Liver (tissue), 8 donors: ENCODE measurements at regions not wholly inside any gene's neighbourhood (a gene's known extent, or its start where the extent isn't known, plus 50 kb on each side); places are given as distances from the start of the nearest gene placed in this dataset.

ENCODE experiments used
- DNase-seq: peaks from one replicate; pipeline ENCODE4 v3.0.0-alpha.2; 2017; ENCODE audit warnings: low spot score
- H3K27ac ChIP-seq, 2 donors: one replicate each; pipeline ENCODE4 v1.7.0; 2013; ENCODE audit warnings: inconsistent platforms in 2 of 2, low read length in 2 of 2, control low read depth in 1 of 2, low read depth in 1 of 2, mild to moderate bottlenecking in 1 of 2
- H3K27me3 ChIP-seq, 4 donors: one replicate each; pipeline versions ENCODE4 v1.6.1 to v1.7.0; 2013; ENCODE audit warnings: low read length in 3 of 4, inconsistent platforms in 1 of 4, mild to moderate bottlenecking in 1 of 4, moderate library complexity in 1 of 4; ENCODE audit not compliant: control insufficient read depth in 4 of 4, insufficient read depth in 4 of 4
- H3K36me3 ChIP-seq, 4 donors: one replicate each; pipeline versions ENCODE4 v1.6.1 to v1.7.0; 2013; ENCODE audit warnings: low read length in 3 of 4, mild to moderate bottlenecking in 3 of 4, low read depth in 1 of 4, moderate library complexity in 1 of 4; ENCODE audit not compliant: control insufficient read depth in 4 of 4, insufficient read depth in 3 of 4
- H3K4me1 ChIP-seq, 4 donors: one replicate each; pipeline versions ENCODE4 v1.6.1 to v1.7.0; 2013; ENCODE audit warnings: low read length in 3 of 4, mild to moderate bottlenecking in 3 of 4, moderate library complexity in 1 of 4; ENCODE audit not compliant: control insufficient read depth in 4 of 4, insufficient read depth in 4 of 4
- H3K4me3 ChIP-seq, 3 donors: one replicate each; pipeline versions ENCODE4 v1.6.1 to v1.7.0; 2013; ENCODE audit warnings: low read length in 3 of 3, control low read depth in 1 of 3, low read depth in 1 of 3, mild to moderate bottlenecking in 1 of 3
- H3K9ac ChIP-seq, 2 donors: one replicate each; pipeline ENCODE4 v1.7.0; 2013; ENCODE audit warnings: low read length in 2 of 2, mild to moderate bottlenecking in 2 of 2, moderate library complexity in 2 of 2, control low read depth in 1 of 2, low read depth in 1 of 2
- H3K9me3 ChIP-seq, 4 donors: one replicate each; pipeline versions ENCODE4 v1.6.1 to v1.7.0; 2013; ENCODE audit warnings: low read length in 3 of 4; ENCODE audit not compliant: control insufficient read depth in 4 of 4
- EGR1 ChIP-seq, 2 donors: IDR thresholded peaks; 2 replicates each; pipeline ENCODE4 v1.6.1; 2016 to 2018; ENCODE audit warnings: antibody characterized with exemption in 2 of 2, low read depth in 2 of 2
- FOXA1 ChIP-seq: IDR thresholded peaks from 2 replicates; pipeline ENCODE4 v1.6.1; 2016; ENCODE audit warnings: antibody characterized with exemption
- FOXA2 ChIP-seq: IDR thresholded peaks from 2 replicates; pipeline ENCODE4 v1.6.1; 2016; ENCODE audit warnings: antibody characterized with exemption
- GABPA ChIP-seq, 2 donors: IDR thresholded peaks in 1 of 2; conservative IDR thresholded peaks in 1 of 2; 2 replicates each; pipeline ENCODE4 v1.6.1; 2016; ENCODE audit warnings: antibody characterized with exemption in 2 of 2, mild to moderate bottlenecking in 1 of 2, moderate library complexity in 1 of 2
- HNF4A ChIP-seq, 2 donors: conservative IDR thresholded peaks; 2 replicates each; pipeline ENCODE4 v1.6.1; 2016; ENCODE audit warnings: antibody characterized with exemption in 2 of 2, mild to moderate bottlenecking in 2 of 2
- HNF4G ChIP-seq: IDR thresholded peaks from 2 replicates; pipeline ENCODE4 v1.6.1; 2016; ENCODE audit warnings: antibody characterized with exemption
- NR2F2 ChIP-seq: IDR thresholded peaks from 2 replicates; pipeline ENCODE4 v1.6.1; 2016; ENCODE audit warnings: antibody characterized with exemption
- RAD21 ChIP-seq, 2 donors: IDR thresholded peaks; 2 replicates each; pipeline ENCODE4 v1.6.1; 2016; ENCODE audit warnings: antibody characterized with exemption in 2 of 2, mild to moderate bottlenecking in 2 of 2
- RXRA ChIP-seq, 2 donors: IDR thresholded peaks; 2 replicates each; pipeline ENCODE4 v1.6.1; 2017 to 2018; ENCODE audit warnings: antibody characterized with exemption in 2 of 2, mild to moderate bottlenecking in 1 of 2
- TAF1 ChIP-seq: conservative IDR thresholded peaks from 2 replicates; pipeline ENCODE4 v1.6.1; 2016; ENCODE audit warnings: antibody characterized with exemption, mild to moderate bottlenecking
- YY1 ChIP-seq: IDR thresholded peaks from 2 replicates; pipeline ENCODE4 v1.6.1; 2016; ENCODE audit warnings: antibody characterized with exemption, mild to moderate bottlenecking
- WGBS: extraction: QIAGEN DNeasy Blood & Tissue Kit; methylation state at CpG from one replicate; pipeline ENCODE4 v1.1.7; 2013; 5-methylcytosine and 5-hydroxymethylcytosine counted together
- TF ChIP-seq, protein P1 (sequence below): IDR thresholded peaks from 2 replicates; pipeline ENCODE4 v1.6.1; 2016; ENCODE audit warnings: antibody characterized with exemption
- TF ChIP-seq, protein P2 (sequence below): IDR thresholded peaks from 2 replicates; pipeline ENCODE4 v1.6.1; 2016; ENCODE audit warnings: antibody characterized with exemption, mild to moderate bottlenecking
- TF ChIP-seq, protein P3 (sequence below): IDR thresholded peaks from 2 replicates; pipeline ENCODE4 v1.6.1; 2016; ENCODE audit warnings: antibody characterized with exemption
- TF ChIP-seq, protein P4 (sequence below): IDR thresholded peaks from 2 replicates; pipeline ENCODE4 v1.6.1; 2016; ENCODE audit warnings: antibody characterized with exemption
- TF ChIP-seq, protein P5 (sequence below): fragments of 150-350 bp; IDR thresholded peaks from 2 replicates; pipeline ENCODE4 v1.5.1; 2017; ENCODE audit warnings: improper control_type of control experiment, low read depth, low read length; ENCODE audit not compliant: missing input control
- donor health status: healthy.
- donor health status: healthy.
- donor health status: healthy.
- donor health status: healthy.
- donor health status: healthy.

DNA sequence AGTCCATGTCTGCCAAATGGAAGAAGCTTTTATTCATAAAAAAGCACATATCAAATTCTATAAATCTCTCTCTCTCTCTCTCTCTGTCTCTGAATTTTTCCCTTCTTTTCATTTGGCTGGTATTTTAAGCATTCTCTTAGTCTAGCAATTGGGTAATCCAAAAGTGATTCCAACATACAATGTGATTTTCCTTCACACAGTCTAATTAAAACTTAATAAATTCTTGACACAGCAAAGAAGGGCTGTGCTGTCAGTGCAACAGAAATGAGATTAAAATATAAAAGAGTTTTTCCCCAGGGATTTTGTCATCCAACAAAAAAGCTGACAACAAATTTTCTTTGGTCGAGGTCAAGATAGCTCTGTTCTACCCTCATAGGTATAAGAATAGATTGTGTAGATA is 216.9 kb downstream of the CENPC start (continued):
- TF ChIP-seq, protein P1, sequence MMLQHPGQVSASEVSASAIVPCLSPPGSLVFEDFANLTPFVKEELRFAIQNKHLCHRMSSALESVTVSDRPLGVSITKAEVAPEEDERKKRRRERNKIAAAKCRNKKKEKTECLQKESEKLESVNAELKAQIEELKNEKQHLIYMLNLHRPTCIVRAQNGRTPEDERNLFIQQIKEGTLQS, result no peak
- no peak for TF ChIP-seq GABPA (IDR thresholded peaks at IDR 0.05 in 1 of 2, conservative IDR thresholded peaks at IDR 0.05 in 1 of 2)
- TF ChIP-seq EGR1 (IDR thresholded peaks at IDR 0.05; ENCODE audit: low read depth in 2 of 2), result no peak
- no peak for TF ChIP-seq HNF4G

DNA sequence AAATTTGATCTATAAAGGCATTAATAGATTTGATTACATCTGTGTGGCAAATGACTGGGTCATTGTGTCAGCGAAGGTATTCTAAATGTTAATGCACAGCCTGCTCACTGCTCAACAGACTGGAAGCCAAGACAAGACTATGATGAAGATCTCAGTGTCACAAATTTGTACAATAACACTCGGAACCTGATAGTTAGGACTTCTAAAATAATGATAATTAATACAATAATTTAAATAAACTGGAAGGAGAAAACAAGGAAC is 217.4 kb downstream of the CENPC start:
- no peak overlapping the region for H3K9ac ChIP-seq
- DNase-seq, result no peak
- H3K27ac ChIP-seq, result no peak overlapping the region
- peaks cover 0 to 4% (median under 1%) of the 10 kb centered on the region in 4 donors for H3K27me3 ChIP-seq
- no peaks in the 10 kb centered on the region for H3K9me3 ChIP-seq
- WGBS, result 39% methylated on average over 2 of the region's 2 CpGs
- TF ChIP-seq FOXA1 (no peak), FOXA2 (no peak), HNF4A (conservative IDR thresholded peaks at IDR 0.05) (no peak), EGR1 (IDR thresholded peaks at IDR 0.05; ENCODE audit: low read depth in 2 of 2) (no peak)
- TF ChIP-seq, protein P2, sequence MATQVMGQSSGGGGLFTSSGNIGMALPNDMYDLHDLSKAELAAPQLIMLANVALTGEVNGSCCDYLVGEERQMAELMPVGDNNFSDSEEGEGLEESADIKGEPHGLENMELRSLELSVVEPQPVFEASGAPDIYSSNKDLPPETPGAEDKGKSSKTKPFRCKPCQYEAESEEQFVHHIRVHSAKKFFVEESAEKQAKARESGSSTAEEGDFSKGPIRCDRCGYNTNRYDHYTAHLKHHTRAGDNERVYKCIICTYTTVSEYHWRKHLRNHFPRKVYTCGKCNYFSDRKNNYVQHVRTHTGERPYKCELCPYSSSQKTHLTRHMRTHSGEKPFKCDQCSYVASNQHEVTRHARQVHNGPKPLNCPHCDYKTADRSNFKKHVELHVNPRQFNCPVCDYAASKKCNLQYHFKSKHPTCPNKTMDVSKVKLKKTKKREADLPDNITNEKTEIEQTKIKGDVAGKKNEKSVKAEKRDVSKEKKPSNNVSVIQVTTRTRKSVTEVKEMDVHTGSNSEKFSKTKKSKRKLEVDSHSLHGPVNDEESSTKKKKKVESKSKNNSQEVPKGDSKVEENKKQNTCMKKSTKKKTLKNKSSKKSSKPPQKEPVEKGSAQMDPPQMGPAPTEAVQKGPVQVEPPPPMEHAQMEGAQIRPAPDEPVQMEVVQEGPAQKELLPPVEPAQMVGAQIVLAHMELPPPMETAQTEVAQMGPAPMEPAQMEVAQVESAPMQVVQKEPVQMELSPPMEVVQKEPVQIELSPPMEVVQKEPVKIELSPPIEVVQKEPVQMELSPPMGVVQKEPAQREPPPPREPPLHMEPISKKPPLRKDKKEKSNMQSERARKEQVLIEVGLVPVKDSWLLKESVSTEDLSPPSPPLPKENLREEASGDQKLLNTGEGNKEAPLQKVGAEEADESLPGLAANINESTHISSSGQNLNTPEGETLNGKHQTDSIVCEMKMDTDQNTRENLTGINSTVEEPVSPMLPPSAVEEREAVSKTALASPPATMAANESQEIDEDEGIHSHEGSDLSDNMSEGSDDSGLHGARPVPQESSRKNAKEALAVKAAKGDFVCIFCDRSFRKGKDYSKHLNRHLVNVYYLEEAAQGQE, result no peak
- no peak overlapping the region for H3K4me3 ChIP-seq
- H3K4me1 ChIP-seq, result peaks cover 0 to 2% (median 0%) of the 10 kb centered on the region in 4 donors
- H3K36me3 ChIP-seq, result no peaks in the 10 kb centered on the region

DNA sequence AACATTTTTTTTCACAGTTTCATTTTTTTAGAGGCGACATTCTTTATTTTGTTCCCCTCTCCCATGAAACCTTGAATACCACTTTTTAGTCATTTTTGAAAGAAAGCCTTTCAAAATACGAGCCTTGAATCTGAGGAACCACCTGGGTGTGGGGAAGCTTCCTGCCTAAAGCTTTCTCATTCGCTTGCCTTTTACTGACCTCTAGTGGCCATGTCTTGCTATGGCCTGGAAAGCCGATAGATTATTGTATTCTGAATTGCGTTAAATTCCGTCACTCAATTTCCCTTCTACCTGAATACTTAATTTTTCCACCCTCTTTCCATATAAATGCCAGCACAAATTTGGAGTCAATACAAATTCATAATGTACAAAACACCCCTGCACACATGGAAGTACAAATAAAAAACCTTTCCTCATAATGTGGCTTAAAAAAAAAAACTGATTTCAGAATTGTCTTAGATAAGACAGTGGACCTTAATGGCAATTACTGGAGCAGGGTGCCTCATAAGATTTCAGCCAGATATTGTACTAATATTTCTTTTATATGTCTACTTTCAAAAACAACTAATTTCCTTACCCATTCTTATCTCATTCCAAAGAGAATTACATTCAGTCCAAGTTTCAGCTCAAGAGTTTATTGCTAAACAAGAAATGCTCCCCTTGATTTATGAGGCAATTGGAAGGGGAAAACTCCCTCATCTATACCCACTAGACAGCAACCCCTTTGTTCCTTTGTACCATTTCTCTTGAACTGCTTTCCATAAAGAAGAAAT is 217.9 kb downstream of the CENPC start:
- no peak overlapping the region for H3K9ac ChIP-seq
- no peak overlapping the region for H3K27ac ChIP-seq
- H3K27me3 ChIP-seq, result peaks cover 0 to 2% (median under 1%) of the 10 kb centered on the region in 4 donors
- H3K4me3 ChIP-seq, result no peak overlapping the region
- WGBS, result 4% methylated on average over 6 of the region's 6 CpGs
- peak; percentile 40 for DNase-seq
- H3K36me3 ChIP-seq, result no peaks in the 10 kb centered on the region
- peaks cover 0 to 2% (median 0%) of the 10 kb centered on the region in 4 donors for H3K4me1 ChIP-seq
- TF ChIP-seq EGR1 (IDR thresholded peaks at IDR 0.05; ENCODE audit: low read depth in 2 of 2) (no peak), RXRA (IDR thresholded peaks at IDR 0.05) (no peak), FOXA2 (no peak), TAF1 (no peak), RAD21 (IDR thresholded peaks at IDR 0.05) (peak; percentile 91 to 95), GABPA (IDR thresholded peaks at IDR 0.05 in 1 of 2, conservative IDR thresholded peaks at IDR 0.05 in 1 of 2) (no peak), HNF4G (no peak), YY1 (no peak), NR2F2 (no peak), HNF4A (conservative IDR thresholded peaks at IDR 0.05) (no peak)
- TF ChIP-seq, protein P3, sequence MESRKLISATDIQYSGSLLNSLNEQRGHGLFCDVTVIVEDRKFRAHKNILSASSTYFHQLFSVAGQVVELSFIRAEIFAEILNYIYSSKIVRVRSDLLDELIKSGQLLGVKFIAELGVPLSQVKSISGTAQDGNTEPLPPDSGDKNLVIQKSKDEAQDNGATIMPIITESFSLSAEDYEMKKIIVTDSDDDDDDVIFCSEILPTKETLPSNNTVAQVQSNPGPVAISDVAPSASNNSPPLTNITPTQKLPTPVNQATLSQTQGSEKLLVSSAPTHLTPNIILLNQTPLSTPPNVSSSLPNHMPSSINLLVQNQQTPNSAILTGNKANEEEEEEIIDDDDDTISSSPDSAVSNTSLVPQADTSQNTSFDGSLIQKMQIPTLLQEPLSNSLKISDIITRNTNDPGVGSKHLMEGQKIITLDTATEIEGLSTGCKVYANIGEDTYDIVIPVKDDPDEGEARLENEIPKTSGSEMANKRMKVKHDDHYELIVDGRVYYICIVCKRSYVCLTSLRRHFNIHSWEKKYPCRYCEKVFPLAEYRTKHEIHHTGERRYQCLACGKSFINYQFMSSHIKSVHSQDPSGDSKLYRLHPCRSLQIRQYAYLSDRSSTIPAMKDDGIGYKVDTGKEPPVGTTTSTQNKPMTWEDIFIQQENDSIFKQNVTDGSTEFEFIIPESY, result no peak
- TF ChIP-seq, protein P2, result no peak
- TF ChIP-seq, protein P4, sequence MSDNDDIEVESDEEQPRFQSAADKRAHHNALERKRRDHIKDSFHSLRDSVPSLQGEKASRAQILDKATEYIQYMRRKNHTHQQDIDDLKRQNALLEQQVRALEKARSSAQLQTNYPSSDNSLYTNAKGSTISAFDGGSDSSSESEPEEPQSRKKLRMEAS, result no peak
- TF ChIP-seq, protein P5, sequence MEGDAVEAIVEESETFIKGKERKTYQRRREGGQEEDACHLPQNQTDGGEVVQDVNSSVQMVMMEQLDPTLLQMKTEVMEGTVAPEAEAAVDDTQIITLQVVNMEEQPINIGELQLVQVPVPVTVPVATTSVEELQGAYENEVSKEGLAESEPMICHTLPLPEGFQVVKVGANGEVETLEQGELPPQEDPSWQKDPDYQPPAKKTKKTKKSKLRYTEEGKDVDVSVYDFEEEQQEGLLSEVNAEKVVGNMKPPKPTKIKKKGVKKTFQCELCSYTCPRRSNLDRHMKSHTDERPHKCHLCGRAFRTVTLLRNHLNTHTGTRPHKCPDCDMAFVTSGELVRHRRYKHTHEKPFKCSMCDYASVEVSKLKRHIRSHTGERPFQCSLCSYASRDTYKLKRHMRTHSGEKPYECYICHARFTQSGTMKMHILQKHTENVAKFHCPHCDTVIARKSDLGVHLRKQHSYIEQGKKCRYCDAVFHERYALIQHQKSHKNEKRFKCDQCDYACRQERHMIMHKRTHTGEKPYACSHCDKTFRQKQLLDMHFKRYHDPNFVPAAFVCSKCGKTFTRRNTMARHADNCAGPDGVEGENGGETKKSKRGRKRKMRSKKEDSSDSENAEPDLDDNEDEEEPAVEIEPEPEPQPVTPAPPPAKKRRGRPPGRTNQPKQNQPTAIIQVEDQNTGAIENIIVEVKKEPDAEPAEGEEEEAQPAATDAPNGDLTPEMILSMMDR, result peak; percentile 96
- TF ChIP-seq, protein P1, result no peak
- H3K9me3 ChIP-seq, result no peaks in the 10 kb centered on the region
